ENCODE measurements at regions not wholly inside any gene's neighbourhood (a gene's known extent, or its start where the extent isn't known, plus 50 kb on each side); places are given as distances from the start of the nearest gene placed in this dataset.

GRCh38 chr2:155961641-155962040, 370.9 kb downstream of the NR4A2 start:
- Histone ChIP-seq H3K4me2 (ENCODE audit: low read length) (no peak overlapping the region), H3K79me1 (ENCODE audit: low read length) (no peaks in the 10 kb centered on the region), H3K18ac (ENCODE audit: low read length) (no peak overlapping the region), H4K91ac (ENCODE audit: low read depth, low read length) (no peak overlapping the region), H2BK120ac (ENCODE audit: insufficient read depth, low read length, poor library complexity) (no peak overlapping the region), H3K79me2 (ENCODE audit: control insufficient read depth, insufficient read depth, low read length, poor library complexity) (no peaks in the 10 kb centered on the region), H4K12ac (ENCODE audit: low read depth, low read length) (no peak overlapping the region), H3K4ac (ENCODE audit: low read depth, low read length) (no peak overlapping the region), H3K23ac (ENCODE audit: low read length) (no peak overlapping the region), H3K27ac (ENCODE audit: low read depth, low read length) (no peak overlapping the region), H3K36me3 (ENCODE audit: control insufficient read depth in 1 of 2, insufficient read depth in 2 of 2, low read length in 2 of 2) (no peaks in the 10 kb centered on the region), H2AFZ (ENCODE audit: insufficient read depth, low read length, poor library complexity) (no peak overlapping the region), H3K4me3 (ENCODE audit: low read depth, low read length) (no peak overlapping the region), H4K8ac (ENCODE audit: low read depth, low read length) (no peak overlapping the region), H3K14ac (ENCODE audit: low read length) (no peak overlapping the region), H2BK5ac (ENCODE audit: low read depth, low read length, poor library complexity) (no peak overlapping the region), H2BK12ac (ENCODE audit: low read length) (no peak overlapping the region), H3K4me1 (ENCODE audit: control insufficient read depth in 1 of 2, insufficient read depth in 2 of 2, low read length in 2 of 2) (peaks cover 0 to 2% of the 10 kb centered on the region in 2 experiments), H2AK5ac (ENCODE audit: low read length) (no peak overlapping the region), H3K9ac (ENCODE audit: low read length) (no peak overlapping the region), H3K9me3 (ENCODE audit: insufficient read depth, low read depth, low read length) (no peaks in the 10 kb centered on the region), H3K27me3 (ENCODE audit: insufficient read depth, low read length) (no peaks in the 10 kb centered on the region)
- no peak for DNase-seq
- WGBS (ENCODE audit: extremely low coverage, insufficient coverage, insufficient read length), result no CpG with 5 or more reads among the region's 4 CpGs

- no peaks in the 10 kb centered on the region for H3K79me1 ChIP-seq (ENCODE audit: low read length)
- no peak overlapping the region for H3K14ac ChIP-seq (ENCODE audit: low read length)
- no peak overlapping the region for H3K27ac ChIP-seq (ENCODE audit: low read depth, low read length)
- H3K4ac ChIP-seq (ENCODE audit: low read depth, low read length), result no peak overlapping the region
- no peaks in the 10 kb centered on the region for H3K79me2 ChIP-seq (ENCODE audit: control insufficient read depth, insufficient read depth, low read length, poor library complexity)
- H3K23ac ChIP-seq (ENCODE audit: low read length), result no peak overlapping the region
- H3K9ac ChIP-seq (ENCODE audit: low read length), result no peak overlapping the region
- no peak overlapping the region for H4K8ac ChIP-seq (ENCODE audit: low read depth, low read length)
- no CpG with 5 or more reads among the region's 2 CpGs for WGBS (ENCODE audit: extremely low coverage, insufficient coverage, insufficient read length)
- H3K9me3 ChIP-seq (ENCODE audit: insufficient read depth, low read depth, low read length), result no peaks in the 10 kb centered on the region
- H2AK5ac ChIP-seq (ENCODE audit: low read length), result no peak overlapping the region
- H2BK12ac ChIP-seq (ENCODE audit: low read length), result no peak overlapping the region
- H3K4me2 ChIP-seq (ENCODE audit: low read length), result no peak overlapping the region
- H2BK120ac ChIP-seq (ENCODE audit: insufficient read depth, low read length, poor library complexity), result no peak overlapping the region
- no peaks in the 10 kb centered on the region for H3K4me1 ChIP-seq (ENCODE audit: control insufficient read depth in 1 of 2, insufficient read depth in 2 of 2, low read length in 2 of 2)
- no peak overlapping the region for H3K4me3 ChIP-seq (ENCODE audit: low read depth, low read length)
- H4K12ac ChIP-seq (ENCODE audit: low read depth, low read length), result no peak overlapping the region
- H3K18ac ChIP-seq (ENCODE audit: low read length), result no peak overlapping the region
- no peak overlapping the region for H4K91ac ChIP-seq (ENCODE audit: low read depth, low read length)
- no peak overlapping the region for H2BK5ac ChIP-seq (ENCODE audit: low read depth, low read length, poor library complexity)
- H3K36me3 ChIP-seq (ENCODE audit: control insufficient read depth in 1 of 2, insufficient read depth in 2 of 2, low read length in 2 of 2), result no peaks in the 10 kb centered on the region
- H2AFZ ChIP-seq (ENCODE audit: insufficient read depth, low read length, poor library complexity), result no peak overlapping the region
- H3K27me3 ChIP-seq (ENCODE audit: insufficient read depth, low read length), result no peaks in the 10 kb centered on the region
- DNase-seq, result no peak
These were observed 373.7 kb downstream of the NR4A2 start for GRCh38 chr2:155958834-155959233.

GRCh38 chr2:155947069-155947468, 385.5 kb downstream of the NR4A2 start:
- no peak overlapping the region for H2BK120ac ChIP-seq (ENCODE audit: insufficient read depth, low read length, poor library complexity)
- H3K14ac ChIP-seq (ENCODE audit: low read length), result no peak overlapping the region
- no peak overlapping the region for H4K91ac ChIP-seq (ENCODE audit: low read depth, low read length)
- no peak overlapping the region for H2AFZ ChIP-seq (ENCODE audit: insufficient read depth, low read length, poor library complexity)
- no peak overlapping the region for H3K4me3 ChIP-seq (ENCODE audit: low read depth, low read length)
- no peak overlapping the region for H3K9ac ChIP-seq (ENCODE audit: low read length)
- H2BK12ac ChIP-seq (ENCODE audit: low read length), result no peak overlapping the region
- no peak overlapping the region for H4K8ac ChIP-seq (ENCODE audit: low read depth, low read length)
- DNase-seq, result no peak
- no peaks in the 10 kb centered on the region for H3K4me1 ChIP-seq (ENCODE audit: control insufficient read depth in 1 of 2, insufficient read depth in 2 of 2, low read length in 2 of 2)
- H3K27ac ChIP-seq (ENCODE audit: low read depth, low read length), result no peak overlapping the region
- H2AK5ac ChIP-seq (ENCODE audit: low read length), result no peak overlapping the region
- H3K36me3 ChIP-seq (ENCODE audit: control insufficient read depth in 1 of 2, insufficient read depth in 2 of 2, low read length in 2 of 2), result no peaks in the 10 kb centered on the region
- no peaks in the 10 kb centered on the region for H3K79me1 ChIP-seq (ENCODE audit: low read length)
- H3K18ac ChIP-seq (ENCODE audit: low read length), result no peak overlapping the region
- H2BK5ac ChIP-seq (ENCODE audit: low read depth, low read length, poor library complexity), result no peak overlapping the region
- H3K4me2 ChIP-seq (ENCODE audit: low read length), result no peak overlapping the region
- no peak overlapping the region for H3K4ac ChIP-seq (ENCODE audit: low read depth, low read length)
- H3K27me3 ChIP-seq (ENCODE audit: insufficient read depth, low read length), result no peaks in the 10 kb centered on the region
- WGBS (ENCODE audit: extremely low coverage, insufficient coverage, insufficient read length), result no CpG with 5 or more reads among the region's 3 CpGs
- H3K79me2 ChIP-seq (ENCODE audit: control insufficient read depth, insufficient read depth, low read length, poor library complexity), result no peaks in the 10 kb centered on the region
- H3K23ac ChIP-seq (ENCODE audit: low read length), result no peak overlapping the region
- H3K9me3 ChIP-seq (ENCODE audit: insufficient read depth, low read depth, low read length), result no peaks in the 10 kb centered on the region
- H4K12ac ChIP-seq (ENCODE audit: low read depth, low read length), result no peak overlapping the region

- Histone ChIP-seq H3K79me1 (ENCODE audit: low read length) (no peaks in the 10 kb centered on the region), H3K14ac (ENCODE audit: low read length) (no peak overlapping the region), H2BK12ac (ENCODE audit: low read length) (no peak overlapping the region), H3K23ac (ENCODE audit: low read length) (no peak overlapping the region), H3K9me3 (ENCODE audit: insufficient read depth, low read depth, low read length) (no peaks in the 10 kb centered on the region), H4K8ac (ENCODE audit: low read depth, low read length) (no peak overlapping the region), H3K18ac (ENCODE audit: low read length) (no peak overlapping the region), H3K27me3 (ENCODE audit: insufficient read depth, low read length) (no peaks in the 10 kb centered on the region), H2AFZ (ENCODE audit: insufficient read depth, low read length, poor library complexity) (no peak overlapping the region), H3K36me3 (ENCODE audit: control insufficient read depth in 1 of 2, insufficient read depth in 2 of 2, low read length in 2 of 2) (no peaks in the 10 kb centered on the region), H3K9ac (ENCODE audit: low read length) (no peak overlapping the region), H2BK5ac (ENCODE audit: low read depth, low read length, poor library complexity) (no peak overlapping the region), H2BK120ac (ENCODE audit: insufficient read depth, low read length, poor library complexity) (no peak overlapping the region), H3K4ac (ENCODE audit: low read depth, low read length) (no peak overlapping the region), H3K4me1 (ENCODE audit: control insufficient read depth in 1 of 2, insufficient read depth in 2 of 2, low read length in 2 of 2) (no peaks in the 10 kb centered on the region), H3K4me2 (ENCODE audit: low read length) (no peak overlapping the region), H3K27ac (ENCODE audit: low read depth, low read length) (no peak overlapping the region), H3K4me3 (ENCODE audit: low read depth, low read length) (no peak overlapping the region), H4K91ac (ENCODE audit: low read depth, low read length) (no peak overlapping the region), H2AK5ac (ENCODE audit: low read length) (no peak overlapping the region), H4K12ac (ENCODE audit: low read depth, low read length) (no peak overlapping the region), H3K79me2 (ENCODE audit: control insufficient read depth, insufficient read depth, low read length, poor library complexity) (no peaks in the 10 kb centered on the region)
- peak in 1 of 2 donors; percentile 6 for DNase-seq
- WGBS (ENCODE audit: extremely low coverage, insufficient coverage, insufficient read length), result no CpG with 5 or more reads among the region's 1 CpG
These were observed 388.3 kb downstream of the NR4A2 start for GRCh38 chr2:155944218-155944617.
